ENCODE measurements at regions not wholly inside any gene's neighbourhood (a gene's known extent, or its start where the extent isn't known, plus 50 kb on each side); places are given as distances from the start of the nearest gene placed in this dataset.

DNA sequence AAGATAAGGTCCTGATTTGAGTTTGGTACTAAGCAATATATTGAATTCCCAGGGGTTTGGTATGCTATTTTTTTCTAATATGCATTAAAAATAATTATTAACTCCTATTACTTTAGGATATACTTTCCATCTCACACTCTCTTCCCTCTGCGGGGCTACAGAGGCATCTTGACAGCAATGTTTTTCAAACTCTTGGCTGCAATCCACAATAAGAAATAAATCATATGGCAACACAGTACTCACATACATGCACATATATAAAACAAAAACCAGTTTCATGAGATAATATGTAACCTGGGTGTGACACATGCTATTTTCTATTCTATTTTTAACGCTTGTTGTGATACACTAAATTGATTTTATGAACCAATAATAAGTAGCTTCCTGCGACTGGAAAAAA lies 189.5 kb downstream of the UNC5CL start:
- Mint-ChIP-seq H3K9me3 (no peaks in the 10 kb centered on the region), H3K27ac (no peak overlapping the region), H3K4me1 (peaks cover 17% of the 10 kb centered on the region), H3K36me3 (no peaks in the 10 kb centered on the region), H3K27me3 (ENCODE audit: low read depth) (peaks cover 9% of the 10 kb centered on the region), H3K4me3 (no peak overlapping the region)
- TF ChIP-seq, protein P1, sequence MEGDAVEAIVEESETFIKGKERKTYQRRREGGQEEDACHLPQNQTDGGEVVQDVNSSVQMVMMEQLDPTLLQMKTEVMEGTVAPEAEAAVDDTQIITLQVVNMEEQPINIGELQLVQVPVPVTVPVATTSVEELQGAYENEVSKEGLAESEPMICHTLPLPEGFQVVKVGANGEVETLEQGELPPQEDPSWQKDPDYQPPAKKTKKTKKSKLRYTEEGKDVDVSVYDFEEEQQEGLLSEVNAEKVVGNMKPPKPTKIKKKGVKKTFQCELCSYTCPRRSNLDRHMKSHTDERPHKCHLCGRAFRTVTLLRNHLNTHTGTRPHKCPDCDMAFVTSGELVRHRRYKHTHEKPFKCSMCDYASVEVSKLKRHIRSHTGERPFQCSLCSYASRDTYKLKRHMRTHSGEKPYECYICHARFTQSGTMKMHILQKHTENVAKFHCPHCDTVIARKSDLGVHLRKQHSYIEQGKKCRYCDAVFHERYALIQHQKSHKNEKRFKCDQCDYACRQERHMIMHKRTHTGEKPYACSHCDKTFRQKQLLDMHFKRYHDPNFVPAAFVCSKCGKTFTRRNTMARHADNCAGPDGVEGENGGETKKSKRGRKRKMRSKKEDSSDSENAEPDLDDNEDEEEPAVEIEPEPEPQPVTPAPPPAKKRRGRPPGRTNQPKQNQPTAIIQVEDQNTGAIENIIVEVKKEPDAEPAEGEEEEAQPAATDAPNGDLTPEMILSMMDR (IDR thresholded peaks at IDR 0.05; ENCODE audit: unreplicated experiment): no peak
- DNase-seq (ENCODE audit: low spot score in 2 of 2, unreplicated experiment in 2 of 2): no peak

DNA sequence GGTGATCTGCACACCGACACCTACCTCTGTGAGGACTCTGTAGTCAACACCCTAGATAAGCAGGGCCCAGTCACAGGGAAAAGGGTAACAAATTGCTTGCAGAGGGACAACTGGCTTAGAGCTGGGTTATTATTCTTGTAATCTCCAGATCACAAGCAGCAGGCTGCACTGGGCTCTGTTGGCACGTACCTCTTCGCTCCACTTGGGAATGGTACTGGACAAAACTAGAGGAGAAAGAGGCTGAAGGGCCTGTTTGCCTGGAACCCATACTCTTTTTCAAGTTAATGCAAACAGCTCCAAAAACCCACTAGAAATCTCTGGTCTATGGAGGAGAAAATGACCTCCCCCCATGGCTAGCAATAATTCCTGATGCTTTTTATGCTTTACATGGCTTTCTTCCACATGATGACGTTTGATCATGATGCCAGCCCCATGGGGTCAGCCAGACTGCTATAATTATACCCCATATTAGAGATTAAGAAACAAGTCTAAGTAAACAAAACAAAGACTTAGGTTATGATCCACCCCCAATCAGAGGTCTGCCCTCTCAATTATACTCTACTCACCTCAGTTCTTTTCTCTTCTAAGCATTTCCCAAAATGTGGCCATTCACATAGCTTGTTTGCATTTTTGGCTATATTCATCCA lies 190.0 kb downstream of the UNC5CL start:
- no peaks in the 10 kb centered on the region for H3K36me3 Mint-ChIP-seq
- no peak overlapping the region for H3K27ac Mint-ChIP-seq
- no peaks in the 10 kb centered on the region for H3K9me3 Mint-ChIP-seq
- DNase-seq (ENCODE audit: low spot score in 2 of 2, unreplicated experiment in 2 of 2): no peak
- H3K4me1 Mint-ChIP-seq: peaks cover 13% of the 10 kb centered on the region
- H3K27me3 Mint-ChIP-seq (ENCODE audit: low read depth): peaks cover 12% of the 10 kb centered on the region
- TF ChIP-seq, protein P1 (IDR thresholded peaks at IDR 0.05; ENCODE audit: unreplicated experiment): no peak
- no peak overlapping the region for H3K4me3 Mint-ChIP-seq

DNA sequence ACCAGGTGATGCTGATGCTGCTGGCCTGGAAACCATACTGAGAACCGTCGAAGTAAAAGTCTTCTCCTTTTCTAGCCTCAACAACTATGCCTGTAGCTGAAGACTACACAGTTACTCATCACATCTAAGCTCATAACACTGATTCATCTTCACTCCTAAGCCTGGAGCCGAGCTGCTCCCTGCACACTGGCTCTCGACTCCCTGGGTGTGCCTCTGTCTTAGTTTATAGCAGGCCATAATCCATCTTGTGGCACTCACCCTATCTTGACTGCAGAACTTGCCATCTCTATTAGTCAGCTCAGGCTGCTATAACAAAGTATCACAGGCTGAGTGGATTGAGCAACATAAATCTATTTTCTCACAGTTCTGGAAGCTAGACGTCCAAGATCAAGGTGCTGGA lies 191.0 kb downstream of the UNC5CL start:
- no peak for DNase-seq (ENCODE audit: low spot score in 2 of 2, unreplicated experiment in 2 of 2)
- TF ChIP-seq, protein P1 (IDR thresholded peaks at IDR 0.05; ENCODE audit: unreplicated experiment): no peak
- Mint-ChIP-seq H3K4me3 (no peak overlapping the region), H3K4me1 (peaks cover 20% of the 10 kb centered on the region), H3K27me3 (ENCODE audit: low read depth) (peaks cover 12% of the 10 kb centered on the region), H3K9me3 (no peaks in the 10 kb centered on the region), H3K36me3 (no peaks in the 10 kb centered on the region), H3K27ac (no peak overlapping the region)

DNA sequence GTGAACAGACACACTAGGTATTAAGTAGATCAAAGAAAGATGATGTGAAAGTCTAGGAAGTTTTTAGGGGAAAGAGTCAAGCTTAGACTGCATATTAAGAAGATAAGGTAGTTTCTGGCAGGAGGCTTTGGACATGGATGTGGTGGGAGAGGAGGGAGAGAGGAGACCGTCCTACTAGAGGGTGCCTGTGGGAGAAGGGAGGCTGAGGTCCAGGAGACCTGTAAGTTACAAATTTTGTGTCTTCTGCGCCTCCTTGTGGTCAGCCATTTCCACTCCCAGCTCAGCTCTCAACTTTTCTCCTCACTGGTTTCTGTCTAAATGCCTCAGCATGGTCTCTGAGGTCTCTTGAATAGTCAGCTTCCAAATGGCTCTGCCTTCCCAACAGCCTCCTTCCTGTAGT lies 193.5 kb downstream of the UNC5CL start:
- DNase-seq (ENCODE audit: low spot score in 2 of 2, unreplicated experiment in 2 of 2): peak in 1 of 2 experiments; percentile 51
- TF ChIP-seq, protein P1 (IDR thresholded peaks at IDR 0.05; ENCODE audit: unreplicated experiment): peak; percentile 57
- Mint-ChIP-seq H3K27ac (no peak overlapping the region), H3K9me3 (peaks cover 9% of the 10 kb centered on the region), H3K27me3 (ENCODE audit: low read depth) (peaks cover 26% of the 10 kb centered on the region), H3K4me3 (no peak overlapping the region), H3K4me1 (peaks cover 28% of the 10 kb centered on the region), H3K36me3 (no peaks in the 10 kb centered on the region)

DNA sequence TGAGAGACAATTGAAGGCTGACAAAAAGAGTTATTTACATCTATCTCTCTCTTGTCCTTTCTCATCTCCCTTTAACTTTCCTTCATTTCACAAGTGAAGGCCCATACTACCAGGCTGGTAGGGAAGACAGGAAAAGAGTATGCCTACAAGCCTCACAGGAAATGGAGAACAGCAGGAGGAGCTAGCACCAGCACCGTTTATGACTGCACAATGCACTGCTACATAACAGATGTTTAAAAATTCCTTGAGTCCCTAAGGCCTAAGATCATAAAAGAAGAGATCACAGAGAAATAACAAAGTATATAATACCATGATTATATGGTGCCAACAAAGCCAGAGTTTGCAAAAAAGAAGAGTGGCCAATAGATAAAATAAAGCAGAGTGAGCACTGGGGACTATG lies 194.8 kb downstream of the UNC5CL start:
- no peak for DNase-seq (ENCODE audit: low spot score in 2 of 2, unreplicated experiment in 2 of 2)
- H3K27ac Mint-ChIP-seq: no peak overlapping the region

More for the DNA sequence above, 194.8 kb downstream of the UNC5CL start:
- H3K9me3 Mint-ChIP-seq: peaks cover 9% of the 10 kb centered on the region
- H3K4me1 Mint-ChIP-seq: peaks cover 24% of the 10 kb centered on the region
- no peak overlapping the region for H3K4me3 Mint-ChIP-seq
- H3K27me3 Mint-ChIP-seq (ENCODE audit: low read depth): peaks cover 35% of the 10 kb centered on the region
- H3K36me3 Mint-ChIP-seq: no peaks in the 10 kb centered on the region
- TF ChIP-seq, protein P1 (IDR thresholded peaks at IDR 0.05; ENCODE audit: unreplicated experiment): no peak
